ENCODE measurements at regions not wholly inside any gene's neighbourhood (a gene's known extent, or its start where the extent isn't known, plus 50 kb on each side); places are given as distances from the start of the nearest gene placed in this dataset.

- TF ChIP-seq, protein P1, sequence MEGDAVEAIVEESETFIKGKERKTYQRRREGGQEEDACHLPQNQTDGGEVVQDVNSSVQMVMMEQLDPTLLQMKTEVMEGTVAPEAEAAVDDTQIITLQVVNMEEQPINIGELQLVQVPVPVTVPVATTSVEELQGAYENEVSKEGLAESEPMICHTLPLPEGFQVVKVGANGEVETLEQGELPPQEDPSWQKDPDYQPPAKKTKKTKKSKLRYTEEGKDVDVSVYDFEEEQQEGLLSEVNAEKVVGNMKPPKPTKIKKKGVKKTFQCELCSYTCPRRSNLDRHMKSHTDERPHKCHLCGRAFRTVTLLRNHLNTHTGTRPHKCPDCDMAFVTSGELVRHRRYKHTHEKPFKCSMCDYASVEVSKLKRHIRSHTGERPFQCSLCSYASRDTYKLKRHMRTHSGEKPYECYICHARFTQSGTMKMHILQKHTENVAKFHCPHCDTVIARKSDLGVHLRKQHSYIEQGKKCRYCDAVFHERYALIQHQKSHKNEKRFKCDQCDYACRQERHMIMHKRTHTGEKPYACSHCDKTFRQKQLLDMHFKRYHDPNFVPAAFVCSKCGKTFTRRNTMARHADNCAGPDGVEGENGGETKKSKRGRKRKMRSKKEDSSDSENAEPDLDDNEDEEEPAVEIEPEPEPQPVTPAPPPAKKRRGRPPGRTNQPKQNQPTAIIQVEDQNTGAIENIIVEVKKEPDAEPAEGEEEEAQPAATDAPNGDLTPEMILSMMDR (conservative IDR thresholded peaks at IDR 0.05; ENCODE audit: low read length), result no peak
- no peak for TF ChIP-seq EZH2phosphoT487 (IDR thresholded peaks at IDR 0.05; ENCODE audit: borderline replicate concordance, low read depth, low read length)
Measured at GRCh38 chr2:42969231-42970150, 177.1 kb upstream of the HAAO start.

All from OCI-LY7 (cell line).